H1 (cell line): ENCODE measurements at regions not wholly inside any gene's neighbourhood (a gene's known extent, or its start where the extent isn't known, plus 50 kb on each side); places are given as distances from the start of the nearest gene placed in this dataset.

Experiments
- CTCF ChIA-PET: fragments of 300-600 bp; sonication (Branson Sonifier 250); formaldehyde crosslinking; loops from one replicate; lab custom pipeline; 2021; ENCODE audit not compliant: partially characterized antibody; lab: Charles Lee
- POLR2A ChIA-PET: fragments of 300-600 bp; sonication (Branson Sonifier 250); formaldehyde crosslinking; loops from one replicate; lab custom pipeline; 2021; ENCODE audit warnings: inconsistent platforms; ENCODE audit not compliant: partially characterized antibody; lab: Charles Lee
- DNase-seq, 2 experiments: peaks; one replicate each; pipeline versions ENCODE4 v3.0.0 to v3.0.0-alpha.2; 2010 to 2022; ENCODE audit warnings: low spot score in 2 of 2, low read depth in 1 of 2, mixed read lengths in 1 of 2
- FAIRE-seq: peaks from 2 replicates; lab custom pipeline; 2011; peaks lifted over from hg19 to GRCh38; lab: Jason Lieb, UNC
- H2AFZ ChIP-seq: 2 replicates; pipeline ENCODE4 v1.8.1; 2012; ENCODE audit warnings: low read length, inconsistent platforms
- H2AK5ac ChIP-seq: 2 replicates; pipeline ENCODE4 v1.6.1; 2013; ENCODE audit warnings: low read depth, low read length
- H2BK120ac ChIP-seq: replicated peaks from 2 replicates; pipeline ENCODE3; 2013; ENCODE audit warnings: low read depth, low read length, inconsistent platforms
- H2BK12ac ChIP-seq: 2 replicates; pipeline ENCODE4 v1.6.1; 2013; ENCODE audit warnings: low read depth, low read length
- H2BK15ac ChIP-seq: 2 replicates; pipeline ENCODE4 v1.6.1; 2013; ENCODE audit warnings: low read length
- H2BK20ac ChIP-seq: 2 replicates; pipeline ENCODE4 v1.6.1; 2013; ENCODE audit warnings: low read length
- H2BK5ac ChIP-seq: 2 replicates; pipeline ENCODE4 v1.6.1; 2013; ENCODE audit warnings: low read depth, low read length
- H3K14ac ChIP-seq: 2 replicates; pipeline ENCODE4 v1.6.1; 2013; ENCODE audit warnings: inconsistent platforms; ENCODE audit not compliant: insufficient read length
- H3K18ac ChIP-seq: 2 replicates; pipeline ENCODE4 v1.6.1; 2013; ENCODE audit warnings: low read length; ENCODE audit errors: extremely low read depth
- H3K23ac ChIP-seq: 2 replicates; pipeline ENCODE4 v1.6.1; 2013; ENCODE audit warnings: inconsistent platforms; ENCODE audit not compliant: insufficient read length
- H3K23me2 ChIP-seq: 2 replicates; pipeline ENCODE4 v1.6.1; 2013; ENCODE audit warnings: low read depth, low read length
- H3K27ac ChIP-seq: 2 replicates; pipeline ENCODE4 v1.6.1; 2011; ENCODE audit warnings: low read depth, low read length, inconsistent platforms
- H3K27me3 ChIP-seq, 4 experiments: replicated peaks in 1 of 4; 1 replicate in 1 of 4; 2 replicates in 3 of 4; pipeline versions ENCODE4 v1.6.1 to v1.8.1; 2011 to 2013; ENCODE audit warnings: low read length in 3 of 4, mild to moderate bottlenecking in 3 of 4, inconsistent platforms in 2 of 4, mixed read lengths in 2 of 4, moderate library complexity in 1 of 4; ENCODE audit not compliant: control insufficient read depth in 3 of 4, insufficient read depth in 3 of 4; ENCODE audit errors: extremely low read depth in 1 of 4
- H3K36me3 ChIP-seq, 4 experiments: 2 replicates each; pipeline versions ENCODE4 v1.6.1 to v1.8.1; 2011 to 2013; ENCODE audit warnings: mild to moderate bottlenecking in 4 of 4, low read length in 3 of 4, moderate library complexity in 2 of 4, control low read depth in 1 of 4, inconsistent platforms in 1 of 4; ENCODE audit not compliant: insufficient read depth in 4 of 4, control insufficient read depth in 2 of 4
- H3K4ac ChIP-seq: replicated peaks from 2 replicates; pipeline ENCODE3; 2013; ENCODE audit warnings: low read length, low read depth, mixed read lengths, inconsistent platforms; ENCODE audit not compliant: insufficient read length
- H3K4me1 ChIP-seq, 4 experiments: replicated peaks in 1 of 4; 1 replicate in 1 of 4; 2 replicates in 3 of 4; pipeline versions ENCODE4 v1.6.1 to v1.8.1; 2011 to 2013; ENCODE audit warnings: low read length in 3 of 4, inconsistent platforms in 2 of 4, mixed read lengths in 1 of 4; ENCODE audit not compliant: insufficient read depth in 4 of 4, control insufficient read depth in 3 of 4
- H3K4me2 ChIP-seq, 2 experiments: 2 replicates each; pipeline versions ENCODE4 v1.6.1 to v1.8.1; 2011 to 2013; ENCODE audit warnings: low read depth in 2 of 2, low read length in 2 of 2, control low read depth in 1 of 2, inconsistent platforms in 1 of 2, mild to moderate bottlenecking in 1 of 2; ENCODE audit not compliant: insufficient read depth in 1 of 2
- H3K4me3 ChIP-seq, 4 experiments: fragments of 200-600, 300-600 bp in 1 of 4; sonication (generic), shearing (Covaris generic), sonication (Bioruptor Twin) in 1 of 4; 2 replicates each; pipeline versions ENCODE4 v1.5.1 to v1.8.1; 2011 to 2016; ENCODE audit warnings: low read length in 4 of 4, low read depth in 3 of 4, control low read depth in 2 of 4, inconsistent platforms in 2 of 4, mild to moderate bottlenecking in 2 of 4, mixed read lengths in 1 of 4, moderate library complexity in 1 of 4; ENCODE audit not compliant: insufficient read depth in 2 of 4; ENCODE audit errors: extremely low read depth in 1 of 4
- H3K56ac ChIP-seq: replicated peaks from 2 replicates; pipeline ENCODE3; 2013; ENCODE audit warnings: low read depth, mild to moderate bottlenecking, mixed read lengths, low read length, inconsistent platforms; ENCODE audit not compliant: insufficient read length
- H3K79me1 ChIP-seq: 2 replicates; pipeline ENCODE4 v1.6.1; 2013; ENCODE audit warnings: low read depth, low read length, control low read depth
- H3K79me2 ChIP-seq, 2 experiments: 2 replicates each; pipeline versions ENCODE4 v1.6.1 to v1.8.1; 2012 to 2013; ENCODE audit warnings: low read length in 2 of 2, mild to moderate bottlenecking in 2 of 2, inconsistent platforms in 1 of 2; ENCODE audit not compliant: insufficient read depth in 2 of 2, control insufficient read depth in 1 of 2
- H3K9ac ChIP-seq, 4 experiments: replicated peaks in 1 of 4; 1 replicate in 1 of 4; 2 replicates in 3 of 4; pipeline versions ENCODE4 v1.6.1 to v1.8.1; 2011 to 2013; ENCODE audit warnings: low read depth in 3 of 4, low read length in 3 of 4, control low read depth in 2 of 4, mild to moderate bottlenecking in 2 of 4, moderate library complexity in 2 of 4, inconsistent platforms in 1 of 4; ENCODE audit errors: extremely low read depth in 1 of 4
- H3K9me3 ChIP-seq, 2 experiments: 2 replicates each; pipeline versions ENCODE4 v1.6.1 to v1.8.1; 2012 to 2013; ENCODE audit warnings: mild to moderate bottlenecking in 2 of 2, moderate library complexity in 2 of 2, control low read depth in 1 of 2, inconsistent platforms in 1 of 2, low read depth in 1 of 2, low read length in 1 of 2, mixed read lengths in 1 of 2; ENCODE audit not compliant: insufficient read depth in 2 of 2
- H4K20me1 ChIP-seq, 2 experiments: replicated peaks in 1 of 2; 2 replicates each; pipeline versions ENCODE3 to v1.8.1; 2011 to 2013; ENCODE audit warnings: inconsistent platforms in 2 of 2, low read length in 2 of 2, mild to moderate bottlenecking in 1 of 2; ENCODE audit not compliant: insufficient read depth in 2 of 2, control insufficient read depth in 1 of 2
- H4K5ac ChIP-seq: 2 replicates; pipeline ENCODE4 v1.6.1; 2013; ENCODE audit warnings: low read length, low read depth, mixed read lengths, inconsistent platforms; ENCODE audit not compliant: insufficient read length
- H4K8ac ChIP-seq: 2 replicates; pipeline ENCODE4 v1.8.0; 2013; ENCODE audit warnings: mild to moderate bottlenecking, moderate library complexity, low read length, inconsistent platforms; ENCODE audit not compliant: insufficient read depth; ENCODE audit errors: extremely low read depth
- H4K91ac ChIP-seq: replicated peaks from 2 replicates; pipeline ENCODE3; 2013; ENCODE audit warnings: low read length, mixed read lengths, inconsistent platforms; ENCODE audit not compliant: insufficient read length
- ASH2L ChIP-seq: fragments of 200-600, 300-600 bp; sonication (generic); IDR thresholded peaks from one replicate; pipeline ENCODE4 v1.7.1; 2017; ENCODE audit warnings: low read length
- CHD1 ChIP-seq: IDR thresholded peaks from 2 replicates; pipeline ENCODE4 v1.6.1; 2012; ENCODE audit warnings: low read depth, low read length, improper control_type of control experiment
- CHD2 ChIP-seq: IDR thresholded peaks from 2 replicates; pipeline ENCODE4 v1.6.1; 2012; ENCODE audit warnings: low read length, improper control_type of control experiment
- E2F6 ChIP-seq: IDR thresholded peaks from 2 replicates; pipeline ENCODE4 v1.6.1; 2012; ENCODE audit warnings: inconsistent platforms
- GTF2F1 ChIP-seq: IDR thresholded peaks from 2 replicates; pipeline ENCODE4 v1.6.1; 2012; ENCODE audit warnings: low read depth, low read length, improper control_type of control experiment, borderline replicate concordance
- KDM5A ChIP-seq: fragments of 200-600 bp; IDR thresholded peaks from 2 replicates; pipeline ENCODE4 v1.7.1; 2012; ENCODE audit warnings: mild to moderate bottlenecking, low read length, inconsistent platforms, mixed read lengths
- NRF1 ChIP-seq: IDR thresholded peaks from 2 replicates; pipeline ENCODE4 v1.6.1; 2011; ENCODE audit warnings: mild to moderate bottlenecking, low read depth, low read length, improper control_type of control experiment
- RNF2 ChIP-seq: fragments of 200-900, 300-1000 bp; sonication (generic); IDR thresholded peaks from 2 replicates; pipeline ENCODE4 v1.7.1; 2016; ENCODE audit warnings: borderline replicate concordance, low read depth, mild to moderate bottlenecking, antibody characterized with exemption, low read length; ENCODE audit not compliant: poor library complexity, severe bottlenecking; ENCODE audit errors: missing control alignments
- SIX5 ChIP-seq: IDR thresholded peaks from 2 replicates; pipeline ENCODE4 v1.6.1; 2011; ENCODE audit warnings: mild to moderate bottlenecking, low read depth, low read length
- SP1 ChIP-seq: IDR thresholded peaks from 2 replicates; pipeline ENCODE4 v1.6.1; 2011; ENCODE audit warnings: low read depth, low read length
- SUZ12 ChIP-seq: fragments of 200-600 bp; sonication (generic); IDR thresholded peaks from 2 replicates; pipeline ENCODE4 v1.6.1; 2012; ENCODE audit warnings: mild to moderate bottlenecking, inconsistent platforms, low read length, moderate library complexity, mixed read lengths
- TCF12 ChIP-seq: IDR thresholded peaks from 2 replicates; pipeline ENCODE4 v1.6.1; 2011; ENCODE audit warnings: low read depth, mild to moderate bottlenecking, low read length
- ZNF274 ChIP-seq: IDR thresholded peaks from 2 replicates; pipeline ENCODE4 v1.7.0; 2012; ENCODE audit warnings: low read length, borderline replicate concordance; ENCODE audit errors: extremely low read depth
- WGBS, 2 experiments: shearing (Covaris generic) in 1 of 2; methylation state at CpG; one replicate each; pipeline versions ENCODE4 v1.1.6 to v1.1.7; 2013 to 2015; ENCODE audit warnings: low lambda C conversion rate in 2 of 2, mixed read lengths in 2 of 2, inconsistent platforms in 1 of 2, low coverage in 1 of 2, missing lambda C conversion rate in 1 of 2; ENCODE audit not compliant: insufficient replicate concordance in 2 of 2, insufficient coverage in 1 of 2, insufficient read length in 1 of 2; ENCODE audit errors: extremely low coverage in 1 of 2, missing lambda C conversion rate in 1 of 2; 5-methylcytosine and 5-hydroxymethylcytosine counted together

- Histone ChIP-seq H3K9me3 (no peaks in the 10 kb centered on the region), H2AK5ac (no peak overlapping the region), H2BK20ac (no peak overlapping the region), H2BK12ac (no peak overlapping the region), H3K23me2 (no peaks in the 10 kb centered on the region), H3K56ac (no peak overlapping the region), H4K91ac (no peak overlapping the region), H4K5ac (no peak overlapping the region), H4K20me1 (no peaks in the 10 kb centered on the region), H3K14ac (no peak overlapping the region), H2BK15ac (no peak overlapping the region), H3K4me1 (no peaks in the 10 kb centered on the region), H3K4me3 (no peak overlapping the region), H2AFZ (no peak overlapping the region), H3K18ac (no peak overlapping the region), H3K27me3 (no peaks in the 10 kb centered on the region), H3K27ac (no peak overlapping the region), H3K4ac (no peak overlapping the region), H2BK120ac (no peak overlapping the region), H3K36me3 (no peaks in the 10 kb centered on the region), H4K8ac (no peak overlapping the region), H2BK5ac (no peak overlapping the region), H3K23ac (no peak overlapping the region), H3K79me1 (no peaks in the 10 kb centered on the region), H3K79me2 (no peaks in the 10 kb centered on the region), H3K4me2 (no peak overlapping the region), H3K9ac (no peak overlapping the region)
- POLR2A ChIA-PET: no interaction called here
- CTCF ChIA-PET: no interaction called here
- DNase-seq (no peak), FAIRE-seq (no peak)
- TF ChIP-seq NRF1 (no peak), TCF12 (no peak), SIX5 (no peak), GTF2F1 (no peak), CHD1 (no peak), ASH2L (no peak), RNF2 (no peak), SUZ12 (no peak), E2F6 (no peak), KDM5A (no peak), ZNF274 (no peak), SP1 (no peak), CHD2 (no peak)
- 79% methylated on average over 2 of the region's 2 CpGs; no CpG with 5 or more reads in 1 of the 2 experiments for WGBS, 2 experiments
Observed at GRCh38 chr2:84373391-84373790, 85.7 kb downstream of the SUCLG1 start.
